IMR-90 (cell line): ENCODE measurements at regions not wholly inside any gene's neighbourhood (a gene's known extent, or its start where the extent isn't known, plus 50 kb on each side); places are given as distances from the start of the nearest gene placed in this dataset.

Experiments used
- ATAC-seq: fragments of 200-7000 bp; cut with Tn5 transposase; 2 replicates; pipeline ENCODE4 v1.9.1; 2020; ENCODE audit warnings: low read depth, mild to moderate bottlenecking, moderate library complexity
- BruUV-seq: library from RNA; stranded (reverse); fragments of 400-500 nt; replicated peaks from 2 replicates; lab custom pipeline; 2021; lab: Mats Ljungman, UMichigan
- CTCF ChIA-PET: fragments of 300-600 bp; formaldehyde crosslinking; extraction: SDS; loops from one replicate; lab custom pipeline; 2021; ENCODE audit warnings: antibody characterized with exemption; lab: Yijun Ruan, JAX
- POLR2A ChIA-PET: fragments of 300-600 bp; sonication (Branson Sonifier 250); formaldehyde crosslinking; loops from one replicate; lab custom pipeline; 2022; ENCODE audit warnings: antibody characterized with exemption; ENCODE audit not compliant: unreplicated experiment; lab: Charles Lee
- DNase-seq: peaks from one replicate; pipeline ENCODE4 v3.0.0; 2013
- H2AFZ ChIP-seq: replicated peaks from 2 replicates; pipeline ENCODE3; 2013; ENCODE audit warnings: low read length, mild to moderate bottlenecking; ENCODE audit not compliant: poor library complexity
- H2AK5ac ChIP-seq: 2 replicates; pipeline ENCODE4 v1.6.1; 2013; ENCODE audit warnings: low read depth, low read length, inconsistent platforms
- H2AK9ac ChIP-seq: replicated peaks from 2 replicates; pipeline ENCODE3; 2013; ENCODE audit warnings: mild to moderate bottlenecking, low read depth, low read length, moderate library complexity; ENCODE audit not compliant: poor library complexity
- H2BK120ac ChIP-seq: 2 replicates; pipeline ENCODE4 v1.6.1; 2013; ENCODE audit warnings: low read depth, low read length, inconsistent platforms
- H2BK15ac ChIP-seq: 3 replicates; pipeline ENCODE4 v1.6.1; 2013; ENCODE audit warnings: low read depth, low read length, inconsistent platforms
- H2BK20ac ChIP-seq: 2 replicates; pipeline ENCODE4 v1.6.1; 2013; ENCODE audit warnings: low read depth, mild to moderate bottlenecking, inconsistent platforms, low read length, moderate library complexity
- H2BK5ac ChIP-seq: 2 replicates; pipeline ENCODE4 v1.6.1; 2013; ENCODE audit warnings: mild to moderate bottlenecking, low read depth, low read length, inconsistent platforms; ENCODE audit not compliant: poor library complexity, severe bottlenecking
- H3K14ac ChIP-seq: replicated peaks from 2 replicates; pipeline ENCODE4 v1.6.1; 2013; ENCODE audit warnings: low read depth, low read length, inconsistent platforms
- H3K18ac ChIP-seq: 2 replicates; pipeline ENCODE4 v1.6.1; 2013; ENCODE audit warnings: low read depth, low read length, control low read depth
- H3K23ac ChIP-seq: 2 replicates; pipeline ENCODE4 v1.6.1; 2013; ENCODE audit warnings: low read depth, low read length, inconsistent platforms
- H3K27ac ChIP-seq: 2 replicates; pipeline ENCODE4 v1.5.1; 2013; ENCODE audit warnings: mild to moderate bottlenecking, control low read depth, low read length; ENCODE audit not compliant: insufficient read depth
- H3K27me3 ChIP-seq: 2 replicates; pipeline ENCODE4 v1.6.1; 2013; ENCODE audit warnings: low read length; ENCODE audit not compliant: control insufficient read depth, insufficient read depth
- H3K36me3 ChIP-seq: 2 replicates; pipeline ENCODE4 v1.6.1; 2013; ENCODE audit warnings: low read length, mixed read lengths; ENCODE audit not compliant: control insufficient read depth, insufficient read depth
- H3K4ac ChIP-seq: 2 replicates; pipeline ENCODE4 v1.6.1; 2013; ENCODE audit warnings: low read depth, low read length, inconsistent platforms
- H3K4me1 ChIP-seq: 2 replicates; pipeline ENCODE4 v1.6.1; 2013; ENCODE audit warnings: low read length, mixed read lengths; ENCODE audit not compliant: control insufficient read depth, insufficient read depth
- H3K4me2 ChIP-seq: 2 replicates; pipeline ENCODE4 v1.6.1; 2013; ENCODE audit warnings: low read depth, mild to moderate bottlenecking, control low read depth, low read length, moderate library complexity
- H3K4me3 ChIP-seq: 2 replicates; pipeline ENCODE4 v1.5.1; 2013; ENCODE audit warnings: low read depth, mild to moderate bottlenecking, control low read depth, low read length, moderate library complexity; ENCODE audit not compliant: insufficient read depth
- H3K56ac ChIP-seq: 2 replicates; pipeline ENCODE4 v1.6.1; 2013; ENCODE audit warnings: low read length, inconsistent platforms; ENCODE audit not compliant: insufficient read depth; ENCODE audit errors: extremely low read depth
- H3K79me1 ChIP-seq, 2 experiments: 2 replicates each; pipeline ENCODE4 v1.6.1; 2013; ENCODE audit warnings: low read length in 2 of 2, inconsistent platforms in 1 of 2, low read depth in 1 of 2
- H3K9ac ChIP-seq: 2 replicates; pipeline ENCODE4 v1.6.1; 2013; ENCODE audit warnings: low read depth, low read length, control low read depth
- H3K9me1 ChIP-seq: 2 replicates; pipeline ENCODE4 v1.6.1; 2013; ENCODE audit warnings: low read length, inconsistent platforms; ENCODE audit not compliant: insufficient read depth
- H3K9me3 ChIP-seq: 2 replicates; pipeline ENCODE4 v1.6.1; 2013; ENCODE audit warnings: low read length; ENCODE audit not compliant: control insufficient read depth, insufficient read depth
- H4K20me1 ChIP-seq: 2 replicates; pipeline ENCODE4 v1.6.1; 2013; ENCODE audit warnings: low read length, inconsistent platforms; ENCODE audit not compliant: insufficient read depth
- H4K5ac ChIP-seq: 2 replicates; pipeline ENCODE4 v1.6.1; 2013; ENCODE audit warnings: mild to moderate bottlenecking, low read depth, low read length, control low read depth
- H4K8ac ChIP-seq, 2 experiments: 2 replicates each; pipeline ENCODE4 v1.6.1; 2013; ENCODE audit warnings: low read depth in 2 of 2, low read length in 2 of 2, control low read depth in 1 of 2, inconsistent platforms in 1 of 2
- H4K91ac ChIP-seq: 2 replicates; pipeline ENCODE4 v1.6.1; 2013; ENCODE audit warnings: low read depth, low read length, inconsistent platforms; ENCODE audit not compliant: insufficient read depth
- FOS ChIP-seq: fragments of 150-350 bp; IDR thresholded peaks from 2 replicates; pipeline ENCODE4 v1.6.1; 2016; ENCODE audit warnings: low read depth, low read length
- POLR2A ChIP-seq: IDR thresholded peaks from 2 replicates; pipeline ENCODE4 v1.6.1; 2012; ENCODE audit warnings: mild to moderate bottlenecking, low read depth, low read length
- RCOR1 ChIP-seq: IDR thresholded peaks from 2 replicates; pipeline ENCODE4 v1.6.1; 2012; ENCODE audit warnings: mild to moderate bottlenecking, low read length, improper control_type of control experiment; ENCODE audit not compliant: insufficient replicate concordance
- WGBS, 2 experiments: methylation state at CpG; one replicate each; pipeline versions ENCODE4 v1.1.5 to v1.1.7; 2013; ENCODE audit warnings: missing lambda C conversion rate in 2 of 2; ENCODE audit not compliant: insufficient read length in 1 of 2; ENCODE audit errors: extremely low coverage in 2 of 2; 5-methylcytosine and 5-hydroxymethylcytosine counted together
- dilution Hi-C: fragments of 300-500 bp; cut with HindIII; formaldehyde crosslinking; loops from one replicate; pipeline ENCODE4 v1.14.3; 2018; ENCODE audit warnings: low sequenced_read_pairs; ENCODE audit not compliant: unreplicated experiment
- in situ Hi-C: fragments of 300-500 bp; cut with MboI; formaldehyde crosslinking; loops from 3 replicates; pipeline ENCODE4 v1.14.3; 2019; ENCODE audit warnings: low sequenced_read_pairs, inconsistent platforms, mixed read lengths
- intact Hi-C: fragments of 100-400 bp; cut with micrococcal nuclease; formaldehyde crosslinking; loops from 2 replicates; pipeline ENCODE4 v1.10.0; 2022
- TF ChIP-seq, protein P1 (sequence below): fragments of 150-350 bp; IDR thresholded peaks from 2 replicates; pipeline ENCODE4 v1.6.1; 2017; ENCODE audit warnings: mild to moderate bottlenecking, antibody characterized with exemption, low read length, low read depth
- TF ChIP-seq, protein P2 (sequence below): fragments of 150-350 bp; IDR thresholded peaks from 2 replicates; pipeline ENCODE4 v1.6.1; 2016; ENCODE audit warnings: low read depth, mild to moderate bottlenecking, low read length, moderate library complexity, borderline replicate concordance

DNA sequence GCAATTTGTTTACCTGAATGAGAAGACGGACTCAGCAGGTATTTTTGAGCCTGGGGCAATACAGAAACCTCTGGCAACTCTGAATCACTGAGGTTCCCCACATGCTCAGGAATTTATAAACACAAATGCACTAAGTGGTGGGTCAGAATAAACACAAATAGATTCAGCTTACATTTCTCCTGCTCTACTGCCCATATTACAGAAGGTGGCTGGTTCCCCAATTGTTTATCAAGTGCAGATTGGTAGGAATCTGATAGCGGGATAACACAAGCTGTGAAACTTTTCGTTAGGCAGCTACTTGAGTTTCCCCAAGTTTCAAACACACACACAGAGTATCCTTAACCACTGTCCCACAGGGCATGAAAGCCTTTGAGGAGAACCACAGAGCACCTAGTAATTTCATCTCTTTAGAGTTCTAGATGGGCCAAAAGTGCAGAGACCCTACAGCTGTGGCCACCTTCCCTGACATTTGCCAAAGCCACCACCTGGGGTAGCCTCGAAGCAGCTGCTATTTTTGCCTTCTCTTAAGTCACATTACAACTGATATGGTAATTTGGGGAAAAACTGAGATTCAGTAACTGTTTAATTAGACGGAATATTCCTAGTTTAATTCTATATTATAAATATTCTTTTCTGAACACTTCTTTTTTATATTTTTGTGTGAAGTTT is 204.2 kb upstream of the PTCHD4 start:
- H3K4ac ChIP-seq = no peak overlapping the region
- DNase-seq = no peak
- H2BK20ac ChIP-seq = no peak overlapping the region
- ChIA-PET CTCF (interaction anchor here (0.6 to 1.2 kb wide), 3 partner anchors 10 to 1904 kb away, joined by 3 to 4 read pairs (median 4); no protein-coding TSS in a partner anchor), POLR2A (no interaction called here)
- H2BK5ac ChIP-seq = no peak overlapping the region
- H3K9me1 ChIP-seq = no peaks in the 10 kb centered on the region
- no peak overlapping the region for H3K56ac ChIP-seq
- WGBS, 2 experiments = no CpG with 5 or more reads among the region's 5 CpGs
- H4K91ac ChIP-seq = no peak overlapping the region
- H2AK9ac ChIP-seq = no peak overlapping the region
- H3K4me1 ChIP-seq = no peaks in the 10 kb centered on the region
- no peak overlapping the region for H3K14ac ChIP-seq
- H4K8ac ChIP-seq = no peak overlapping the region
- H3K9ac ChIP-seq = no peak overlapping the region
- no peak overlapping the region for H3K4me3 ChIP-seq
- no peak overlapping the region for H2AFZ ChIP-seq
- no peak overlapping the region for H2BK120ac ChIP-seq
- ATAC-seq = no peak
- no TSS peak for BruUV-seq
- no peak overlapping the region for H3K23ac ChIP-seq
- no peak overlapping the region for H3K27ac ChIP-seq
- no peaks in the 10 kb centered on the region for H3K36me3 ChIP-seq
- no peak overlapping the region for H4K5ac ChIP-seq
- no peak overlapping the region for H2BK15ac ChIP-seq
- dilution Hi-C loops = no loop called here
- H4K20me1 ChIP-seq = no peaks in the 10 kb centered on the region
- H2AK5ac ChIP-seq = no peak overlapping the region
- intact Hi-C loops = no loop called here
- H3K27me3 ChIP-seq = no peaks in the 10 kb centered on the region
- in situ Hi-C loops = no loop called here
- no peak overlapping the region for H3K4me2 ChIP-seq
- no peaks in the 10 kb centered on the region for H3K79me1 ChIP-seq
- H3K18ac ChIP-seq = no peak overlapping the region
- TF ChIP-seq POLR2A (no peak), RCOR1 (no peak), FOS (no peak)
- TF ChIP-seq, protein P1, sequence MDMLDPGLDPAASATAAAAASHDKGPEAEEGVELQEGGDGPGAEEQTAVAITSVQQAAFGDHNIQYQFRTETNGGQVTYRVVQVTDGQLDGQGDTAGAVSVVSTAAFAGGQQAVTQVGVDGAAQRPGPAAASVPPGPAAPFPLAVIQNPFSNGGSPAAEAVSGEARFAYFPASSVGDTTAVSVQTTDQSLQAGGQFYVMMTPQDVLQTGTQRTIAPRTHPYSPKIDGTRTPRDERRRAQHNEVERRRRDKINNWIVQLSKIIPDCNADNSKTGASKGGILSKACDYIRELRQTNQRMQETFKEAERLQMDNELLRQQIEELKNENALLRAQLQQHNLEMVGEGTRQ = no peak
- TF ChIP-seq, protein P2, sequence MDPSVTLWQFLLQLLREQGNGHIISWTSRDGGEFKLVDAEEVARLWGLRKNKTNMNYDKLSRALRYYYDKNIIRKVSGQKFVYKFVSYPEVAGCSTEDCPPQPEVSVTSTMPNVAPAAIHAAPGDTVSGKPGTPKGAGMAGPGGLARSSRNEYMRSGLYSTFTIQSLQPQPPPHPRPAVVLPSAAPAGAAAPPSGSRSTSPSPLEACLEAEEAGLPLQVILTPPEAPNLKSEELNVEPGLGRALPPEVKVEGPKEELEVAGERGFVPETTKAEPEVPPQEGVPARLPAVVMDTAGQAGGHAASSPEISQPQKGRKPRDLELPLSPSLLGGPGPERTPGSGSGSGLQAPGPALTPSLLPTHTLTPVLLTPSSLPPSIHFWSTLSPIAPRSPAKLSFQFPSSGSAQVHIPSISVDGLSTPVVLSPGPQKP = no peak
- H3K9me3 ChIP-seq = no peaks in the 10 kb centered on the region
